ENCODE measurements at regions not wholly inside any gene's neighbourhood (a gene's known extent, or its start where the extent isn't known, plus 50 kb on each side); places are given as distances from the start of the nearest gene placed in this dataset.

GRCh38 chr6:18555750-18556149, 168.6 kb downstream of the RNF144B start:
- no peak for TF ChIP-seq MAX (IDR thresholded peaks at IDR 0.05; ENCODE audit: low read depth, low read length)
- TF ChIP-seq CTCF (IDR thresholded peaks at IDR 0.05; ENCODE audit: low read depth, low read length): no peak
- no peak for TF ChIP-seq MYC (IDR thresholded peaks at IDR 0.05; ENCODE audit: low read depth, low read length)
- no peak for TF ChIP-seq POLR2A (IDR thresholded peaks at IDR 0.05; ENCODE audit: extremely low read depth, insufficient read length)
- DNase-seq (ENCODE audit: low read depth): no peak

GRCh38 chr6:18561037-18561750, 174.0 kb downstream of the RNF144B start:
- TF ChIP-seq MAX (IDR thresholded peaks at IDR 0.05; ENCODE audit: low read depth, low read length) (no peak), POLR2A (IDR thresholded peaks at IDR 0.05; ENCODE audit: extremely low read depth, insufficient read length) (no peak), CTCF (IDR thresholded peaks at IDR 0.05; ENCODE audit: low read depth, low read length) (no peak), MYC (IDR thresholded peaks at IDR 0.05; ENCODE audit: low read depth, low read length) (no peak)
- no peak overlapping the region for H3K4me3 ChIP-seq (ENCODE audit: low read depth, low read length)
- DNase-seq (ENCODE audit: low read depth): no peak

More at GRCh38 chr6:18555750-18556149, 168.6 kb downstream of the RNF144B start:
- H3K4me3 ChIP-seq (ENCODE audit: low read depth, low read length): no peak overlapping the region

GRCh38 chr6:18562726-18563125, 175.6 kb downstream of the RNF144B start:
- no peak overlapping the region for H3K4me3 ChIP-seq (ENCODE audit: low read depth, low read length)
- no peak for TF ChIP-seq POLR2A (IDR thresholded peaks at IDR 0.05; ENCODE audit: extremely low read depth, insufficient read length)
- TF ChIP-seq CTCF (IDR thresholded peaks at IDR 0.05; ENCODE audit: low read depth, low read length): no peak
- no peak for TF ChIP-seq MAX (IDR thresholded peaks at IDR 0.05; ENCODE audit: low read depth, low read length)
- no peak for TF ChIP-seq MYC (IDR thresholded peaks at IDR 0.05; ENCODE audit: low read depth, low read length)
- DNase-seq (ENCODE audit: low read depth): no peak

- DNase-seq (ENCODE audit: low read depth): no peak
- TF ChIP-seq POLR2A (IDR thresholded peaks at IDR 0.05; ENCODE audit: extremely low read depth, insufficient read length): no peak
- TF ChIP-seq CTCF (IDR thresholded peaks at IDR 0.05; ENCODE audit: low read depth, low read length): no peak
- TF ChIP-seq MYC (IDR thresholded peaks at IDR 0.05; ENCODE audit: low read depth, low read length): no peak
- TF ChIP-seq MAX (IDR thresholded peaks at IDR 0.05; ENCODE audit: low read depth, low read length): no peak
These were observed 177.6 kb downstream of the RNF144B start for GRCh38 chr6:18564775-18565174.

GRCh38 chr6:18565231-18565630, 178.1 kb downstream of the RNF144B start:
- no peak overlapping the region for H3K4me3 ChIP-seq (ENCODE audit: low read depth, low read length)
- DNase-seq (ENCODE audit: low read depth): no peak
- TF ChIP-seq CTCF (IDR thresholded peaks at IDR 0.05; ENCODE audit: low read depth, low read length) (no peak), MYC (IDR thresholded peaks at IDR 0.05; ENCODE audit: low read depth, low read length) (no peak), POLR2A (IDR thresholded peaks at IDR 0.05; ENCODE audit: extremely low read depth, insufficient read length) (no peak), MAX (IDR thresholded peaks at IDR 0.05; ENCODE audit: low read depth, low read length) (no peak)

More at GRCh38 chr6:18564775-18565174, 177.6 kb downstream of the RNF144B start:
- no peak overlapping the region for H3K4me3 ChIP-seq (ENCODE audit: low read depth, low read length)
